ENCODE measurements at regions not wholly inside any gene's neighbourhood (a gene's known extent, or its start where the extent isn't known, plus 50 kb on each side); places are given as distances from the start of the nearest gene placed in this dataset.
"Not testable (repeated sequence)": the region's sequence is repeated elsewhere in the genome, so short reads cannot be mapped to it uniquely, and the experiment has no call there.

DNA sequence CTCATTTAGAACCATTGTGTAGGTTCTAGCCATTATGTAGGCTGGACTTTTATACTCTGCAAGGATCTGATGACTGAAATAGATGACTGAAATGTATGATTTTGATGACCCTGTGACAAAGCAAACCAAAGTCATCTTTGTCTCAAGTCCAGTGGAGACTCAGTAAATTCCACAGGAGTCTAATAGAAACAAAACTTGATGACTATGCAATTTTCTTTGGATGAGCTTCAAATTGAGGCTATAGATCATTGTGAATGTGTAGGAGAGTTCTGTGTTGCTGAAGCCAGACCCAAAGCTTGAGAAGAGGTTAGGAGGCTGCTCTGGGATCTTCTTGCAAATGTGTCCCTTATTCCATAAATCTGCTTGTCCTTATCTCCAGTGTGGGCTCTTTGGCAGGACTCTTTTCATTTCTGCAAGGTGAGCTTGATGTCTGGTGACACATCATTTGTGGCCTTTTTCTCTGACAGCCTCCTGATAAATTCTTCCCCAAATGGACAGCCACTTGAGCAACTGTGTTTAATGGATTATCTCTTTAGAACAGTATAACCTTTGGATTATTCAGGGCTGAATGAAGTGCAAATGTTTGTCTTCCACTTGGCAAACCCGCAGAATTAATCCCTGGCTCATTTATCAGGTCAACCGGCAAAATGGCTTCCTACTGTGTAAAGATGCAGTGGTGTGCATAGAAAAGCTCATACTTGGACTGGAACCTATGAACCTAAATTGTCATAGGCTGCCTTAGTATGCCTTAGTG is 235.1 kb upstream of the ANKH start:
- Histone ChIP-seq H3K27ac (no peak overlapping the region), H3K36me3 (no peaks in the 10 kb centered on the region), H3K9me3 (no peaks in the 10 kb centered on the region), H3K4me1 (no peaks in the 10 kb centered on the region), H3K27me3 (no peaks in the 10 kb centered on the region), H3K4me3 (no peak overlapping the region)
- intact Hi-C loops (cut with DNase I) = loop anchor here (5.0 to 10.0 kb wide), 3 partner anchors 158 to 1348 kb away; no protein-coding TSS in a partner anchor
- TF ChIP-seq POLR2A (IDR thresholded peaks at IDR 0.05) (no peak), POLR2AphosphoS5 (IDR thresholded peaks at IDR 0.05) (no peak)
- DNase-seq = no peak
- 68 to 92% methylated on average over 2 of the region's 2 CpGs for WGBS, 2 donors

DNA sequence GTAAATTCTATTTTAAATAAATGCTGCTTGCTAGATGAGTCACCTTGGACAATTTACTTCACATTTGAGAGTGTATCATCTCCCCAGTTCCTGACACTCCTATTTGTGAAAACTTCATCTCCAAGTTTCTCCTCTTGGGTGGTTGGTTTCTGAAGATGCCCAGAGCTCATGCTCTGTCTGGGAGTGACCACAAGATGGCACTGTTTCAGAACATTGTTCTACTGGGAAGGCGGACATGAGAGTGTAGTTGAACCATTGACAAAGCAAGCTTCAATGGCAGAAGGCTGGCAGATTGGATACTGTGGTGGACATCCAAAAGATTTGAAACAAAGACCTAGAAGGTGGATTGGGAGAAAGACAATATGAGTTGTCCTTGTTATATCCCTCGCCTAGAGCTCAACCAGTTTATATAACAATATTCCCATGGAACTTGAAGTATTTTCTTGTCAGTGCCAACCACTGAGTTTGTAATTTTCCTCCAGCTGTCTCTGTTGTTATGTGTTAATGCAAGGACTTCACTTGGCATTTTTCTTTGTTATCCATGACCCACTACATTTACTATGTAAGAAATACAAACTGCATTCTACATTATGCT is 234.3 kb upstream of the ANKH start:
- H3K9me3 ChIP-seq = no peaks in the 10 kb centered on the region
- H3K4me1 ChIP-seq = no peaks in the 10 kb centered on the region
- 40 to 54% methylated on average over 2 of the region's 2 CpGs for WGBS, 2 donors
- intact Hi-C loops (cut with DNase I) = loop anchor here (5.0 to 10.0 kb wide), 3 partner anchors 159 to 1349 kb away; no protein-coding TSS in a partner anchor
- no peaks in the 10 kb centered on the region for H3K36me3 ChIP-seq
- DNase-seq = no peak
- no peaks in the 10 kb centered on the region for H3K27me3 ChIP-seq
- H3K27ac ChIP-seq = no peak overlapping the region
- TF ChIP-seq POLR2A (IDR thresholded peaks at IDR 0.05) = no peak
- TF ChIP-seq, protein P1, sequence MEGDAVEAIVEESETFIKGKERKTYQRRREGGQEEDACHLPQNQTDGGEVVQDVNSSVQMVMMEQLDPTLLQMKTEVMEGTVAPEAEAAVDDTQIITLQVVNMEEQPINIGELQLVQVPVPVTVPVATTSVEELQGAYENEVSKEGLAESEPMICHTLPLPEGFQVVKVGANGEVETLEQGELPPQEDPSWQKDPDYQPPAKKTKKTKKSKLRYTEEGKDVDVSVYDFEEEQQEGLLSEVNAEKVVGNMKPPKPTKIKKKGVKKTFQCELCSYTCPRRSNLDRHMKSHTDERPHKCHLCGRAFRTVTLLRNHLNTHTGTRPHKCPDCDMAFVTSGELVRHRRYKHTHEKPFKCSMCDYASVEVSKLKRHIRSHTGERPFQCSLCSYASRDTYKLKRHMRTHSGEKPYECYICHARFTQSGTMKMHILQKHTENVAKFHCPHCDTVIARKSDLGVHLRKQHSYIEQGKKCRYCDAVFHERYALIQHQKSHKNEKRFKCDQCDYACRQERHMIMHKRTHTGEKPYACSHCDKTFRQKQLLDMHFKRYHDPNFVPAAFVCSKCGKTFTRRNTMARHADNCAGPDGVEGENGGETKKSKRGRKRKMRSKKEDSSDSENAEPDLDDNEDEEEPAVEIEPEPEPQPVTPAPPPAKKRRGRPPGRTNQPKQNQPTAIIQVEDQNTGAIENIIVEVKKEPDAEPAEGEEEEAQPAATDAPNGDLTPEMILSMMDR (IDR thresholded peaks at IDR 0.05) = peak; percentile 42 to 74 (median 63)
- no peak for TF ChIP-seq EP300 (IDR thresholded peaks at IDR 0.05)
- H3K4me3 ChIP-seq = no peak overlapping the region

DNA sequence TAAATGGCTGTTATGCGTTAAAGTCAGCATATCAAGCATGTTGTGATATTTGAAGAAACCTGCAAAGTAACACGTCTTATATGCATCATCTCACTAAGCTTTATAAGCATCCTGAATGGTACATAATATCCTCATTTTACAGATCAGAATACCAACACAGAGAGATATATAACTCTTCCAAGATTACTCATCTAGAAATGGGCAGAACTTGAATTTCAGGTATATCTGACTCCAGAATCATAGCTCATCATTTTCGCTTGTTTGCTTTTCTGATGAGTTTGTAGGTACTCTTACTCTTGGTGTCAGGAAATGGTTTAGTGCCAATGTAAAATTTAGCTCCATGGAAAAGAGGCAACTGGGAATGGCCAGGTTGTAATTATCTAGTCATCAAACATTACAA is 232.3 kb upstream of the ANKH start:
- Histone ChIP-seq H3K27ac (no peak overlapping the region), H3K9me3 (no peaks in the 10 kb centered on the region), H3K36me3 (no peaks in the 10 kb centered on the region), H3K4me3 (no peak overlapping the region), H3K4me1 (no peaks in the 10 kb centered on the region), H3K27me3 (no peaks in the 10 kb centered on the region)
- TF ChIP-seq POLR2AphosphoS5 (IDR thresholded peaks at IDR 0.05) (no peak), POLR2A (IDR thresholded peaks at IDR 0.05) (no peak), EP300 (IDR thresholded peaks at IDR 0.05) (no peak)
- TF ChIP-seq, protein P1 (IDR thresholded peaks at IDR 0.05) = no peak
- DNase-seq = no peak
- intact Hi-C loops (cut with DNase I) = loop anchor here (10.0 kb wide), 2 partner anchors 161 to 1351 kb away; no protein-coding TSS in a partner anchor
- WGBS, 2 donors = 72 to 93% methylated on average over 3 of the region's 3 CpGs

DNA sequence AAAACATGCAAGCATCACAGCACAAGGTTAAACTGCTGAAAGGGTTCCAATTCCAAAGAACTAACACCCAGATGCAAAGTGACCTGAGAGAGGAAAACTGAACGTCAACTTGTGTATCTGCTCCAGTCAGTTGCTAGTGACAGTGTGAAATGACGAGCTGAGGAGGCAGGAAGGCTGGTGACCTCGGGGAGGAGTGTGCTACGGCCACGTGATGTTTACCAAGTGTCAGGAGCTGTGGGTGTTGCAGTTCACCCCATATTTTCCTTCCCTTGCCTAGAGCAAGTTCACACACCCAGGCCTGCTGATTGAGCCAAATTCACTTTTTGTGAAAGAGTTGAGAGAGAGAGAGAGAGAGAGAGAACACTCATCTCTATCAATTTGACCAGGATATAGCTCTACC is 231.6 kb upstream of the ANKH start:
- intact Hi-C loops (cut with DNase I) = loop anchor here (10.0 kb wide), 2 partner anchors 162 to 1352 kb away; no protein-coding TSS in a partner anchor
- WGBS, 2 donors = 13 to 32% methylated on average over 5 of the region's 5 CpGs

DNA sequence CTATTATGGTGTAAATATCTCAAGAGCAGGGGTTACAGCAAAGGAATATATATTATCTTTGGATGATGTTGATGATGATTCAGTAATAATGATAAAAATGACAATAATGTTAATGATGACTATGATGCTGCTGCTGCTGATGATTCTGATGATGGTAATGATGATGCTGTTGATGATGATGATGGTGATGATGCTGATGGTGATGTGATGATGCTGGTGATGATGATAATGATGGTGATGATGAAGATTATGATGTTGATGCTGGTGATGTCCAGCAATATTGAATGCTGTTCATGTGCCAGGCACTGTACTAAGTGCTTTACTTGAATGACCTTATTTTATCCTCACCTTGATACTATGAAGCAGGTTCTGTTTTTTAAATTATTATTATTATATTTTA is 226.0 kb upstream of the ANKH start:
- TF ChIP-seq EP300 (IDR thresholded peaks at IDR 0.05) (no peak), POLR2A (IDR thresholded peaks at IDR 0.05) (no peak), POLR2AphosphoS5 (IDR thresholded peaks at IDR 0.05) (no peak)
- TF ChIP-seq, protein P1 (IDR thresholded peaks at IDR 0.05) = no peak
- intact Hi-C loops (cut with DNase I) = no loop called here
- no peak overlapping the region for H3K4me3 ChIP-seq
- H3K9me3 ChIP-seq = peaks cover 0 to 2% (median 0%) of the 10 kb centered on the region in 4 donors
- DNase-seq = no peak
- H3K27ac ChIP-seq = no peak overlapping the region
- H3K4me1 ChIP-seq = no peaks in the 10 kb centered on the region
- no peaks in the 10 kb centered on the region for H3K36me3 ChIP-seq
- H3K27me3 ChIP-seq = no peaks in the 10 kb centered on the region

More for the DNA sequence above, 231.6 kb upstream of the ANKH start:
- Histone ChIP-seq H3K4me1 (no peaks in the 10 kb centered on the region), H3K27me3 (no peaks in the 10 kb centered on the region), H3K9me3 (no peaks in the 10 kb centered on the region), H3K27ac (no peak overlapping the region), H3K4me3 (no peak overlapping the region), H3K36me3 (no peaks in the 10 kb centered on the region)
- DNase-seq = no peak
- no peak for TF ChIP-seq POLR2A (IDR thresholded peaks at IDR 0.05)
- no peak for TF ChIP-seq EP300 (IDR thresholded peaks at IDR 0.05)
- TF ChIP-seq, protein P1 (IDR thresholded peaks at IDR 0.05) = no peak

DNA sequence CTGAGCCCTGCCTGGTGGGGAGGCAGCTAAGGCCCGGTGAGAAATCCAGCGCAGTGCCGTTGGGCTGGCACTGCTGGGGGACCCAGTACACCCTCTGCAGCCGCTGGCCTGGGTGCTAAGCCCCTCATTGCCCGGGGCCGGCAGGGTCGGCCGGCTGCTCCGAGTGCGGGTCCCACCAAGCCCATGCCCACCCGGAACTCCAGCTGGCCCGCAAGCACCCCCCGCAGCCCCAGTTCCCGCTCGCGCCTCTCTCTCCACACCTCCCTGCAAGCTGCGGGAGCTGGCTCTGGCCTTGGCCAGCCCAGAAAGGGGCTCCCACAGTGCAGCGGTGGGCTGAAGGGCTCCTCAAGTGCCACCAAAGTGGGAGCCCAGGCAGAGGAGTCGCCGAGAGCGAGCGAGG is 225.1 kb upstream of the ANKH start:
- WGBS, 2 donors = 94 to 95% methylated on average over 22 of the region's 22 CpGs
- H3K36me3 ChIP-seq; DNase-seq; H3K4me1 ChIP-seq; intact Hi-C loops (cut with DNase I); H3K27ac ChIP-seq; H3K9me3 ChIP-seq; H3K4me3 ChIP-seq; H3K27me3 ChIP-seq: not testable (repeated sequence)

All from sigmoid colon (tissue), 6 donors.